Esophagus muscularis mucosa (tissue), 4 donors: ENCODE measurements at regions not wholly inside any gene's neighbourhood (a gene's known extent, or its start where the extent isn't known, plus 50 kb on each side); places are given as distances from the start of the nearest gene placed in this dataset.

Experiments
- DNase-seq: peaks from one replicate; pipeline ENCODE4 v3.0.0-alpha.2; 2017; ENCODE audit errors: extremely low spot score
- H3K27ac ChIP-seq, 4 donors: fragments of 200-600 bp; sonication (generic); replicated peaks in 1 of 4; 1 replicate in 3 of 4; 2 replicates in 1 of 4; pipeline ENCODE4 v1.5.1; 2016 to 2019; ENCODE audit warnings: mild to moderate bottlenecking in 1 of 4
- H3K27me3 ChIP-seq, 4 donors: fragments of 200-600 bp; sonication (generic); one replicate each; pipeline versions ENCODE4 v1.5.1 to v1.6.0; 2016 to 2019
- H3K36me3 ChIP-seq, 4 donors: fragments of 200-600 bp; sonication (generic); one replicate each; pipeline ENCODE4 v1.5.1; 2016 to 2019
- H3K4me1 ChIP-seq, 4 donors: fragments of 200-600 bp; sonication (generic); one replicate each; pipeline ENCODE4 v1.5.1; 2016 to 2019
- H3K4me3 ChIP-seq, 4 donors: fragments of 200-600 bp; sonication (generic); 1 replicate in 2 of 4; 2 replicates in 2 of 4; pipeline ENCODE4 v1.5.1; 2016 to 2019; ENCODE audit warnings: mild to moderate bottlenecking in 4 of 4, moderate library complexity in 1 of 4
- H3K9me3 ChIP-seq, 4 donors: fragments of 200-600 bp; sonication (generic); 1 replicate in 3 of 4; 2 replicates in 1 of 4; pipeline ENCODE4 v1.5.1; 2016 to 2019
- CTCF ChIP-seq, 3 experiments: fragments of 200-600 bp in 2 of 3; fragments of 450-650 bp in 1 of 3; sonication (generic) in 2 of 3; IDR thresholded peaks; one replicate each; pipeline ENCODE4 v1.5.1; 2017 to 2019; ENCODE audit warnings: antibody characterized with exemption in 3 of 3, mild to moderate bottlenecking in 2 of 3, moderate library complexity in 1 of 3
- EP300 ChIP-seq: sonication (generic); formaldehyde crosslinking; IDR thresholded peaks from one replicate; pipeline ENCODE4 v1.6.1; 2017; ENCODE audit warnings: antibody characterized with exemption
- POLR2A ChIP-seq: fragments of 450-650 bp; IDR thresholded peaks from one replicate; pipeline ENCODE4 v1.6.1; 2017; ENCODE audit warnings: antibody characterized with exemption, moderate library complexity, mild to moderate bottlenecking, low read depth
- POLR2AphosphoS5 ChIP-seq, 2 donors: sonication (generic); formaldehyde crosslinking; IDR thresholded peaks; one replicate each; pipeline ENCODE4 v1.6.1; 2017; ENCODE audit warnings: antibody characterized with exemption in 2 of 2
- WGBS: methylation state at CpG from one replicate; pipeline ENCODE4 v1.1.5; 2018; 5-methylcytosine and 5-hydroxymethylcytosine counted together
- intact Hi-C: fragments of 100-400 bp; cut with DNase I; formaldehyde crosslinking; loops from one replicate; pipeline ENCODE4 v1.15.1; 2023

- 89% methylated on average over 7 of the region's 7 CpGs for WGBS
- no peak for TF ChIP-seq EP300
- no peak for TF ChIP-seq POLR2AphosphoS5 (IDR thresholded peaks at IDR 0.05)
- TF ChIP-seq POLR2A = no peak
- TF ChIP-seq CTCF (IDR thresholded peaks at IDR 0.05) = no peak
- no peaks in the 10 kb centered on the region for H3K36me3 ChIP-seq
These were observed 70.7 kb upstream of the UBAC2 start for GRCh38 chr13:99129951-99130350.

GRCh38 chr13:99131410-99131809, 69.2 kb upstream of the UBAC2 start:
- TF ChIP-seq POLR2A (no peak), POLR2AphosphoS5 (IDR thresholded peaks at IDR 0.05) (no peak), EP300 (no peak), CTCF (IDR thresholded peaks at IDR 0.05) (no peak)
- no peak overlapping the region for H3K4me3 ChIP-seq
- H3K4me1 ChIP-seq = peaks cover 0 to 1% (median 0%) of the 10 kb centered on the region in 4 donors
- no peaks in the 10 kb centered on the region for H3K36me3 ChIP-seq
- intact Hi-C loops = no loop called here
- H3K27me3 ChIP-seq = no peaks in the 10 kb centered on the region
- DNase-seq = no peak
- WGBS = 96% methylated on average over 4 of the region's 4 CpGs
- no peaks in the 10 kb centered on the region for H3K9me3 ChIP-seq
- no peak overlapping the region for H3K27ac ChIP-seq

More at GRCh38 chr13:99129951-99130350, 70.7 kb upstream of the UBAC2 start:
- peaks cover 0 to 9% (median 3%) of the 10 kb centered on the region in 4 donors for H3K4me1 ChIP-seq
- DNase-seq = no peak
- H3K9me3 ChIP-seq = no peaks in the 10 kb centered on the region
- no peak overlapping the region for H3K4me3 ChIP-seq
- intact Hi-C loops = no loop called here
- H3K27me3 ChIP-seq = no peaks in the 10 kb centered on the region
- H3K27ac ChIP-seq = no peak overlapping the region

- no peak for DNase-seq
- Histone ChIP-seq H3K4me1 (peaks cover 0 to 6% (median 0%) of the 10 kb centered on the region in 4 donors), H3K27me3 (no peaks in the 10 kb centered on the region), H3K27ac (no peak overlapping the region), H3K4me3 (no peak overlapping the region), H3K36me3 (no peaks in the 10 kb centered on the region), H3K9me3 (no peaks in the 10 kb centered on the region)
- no peak for TF ChIP-seq POLR2A
- TF ChIP-seq CTCF (IDR thresholded peaks at IDR 0.05) = no peak
- TF ChIP-seq EP300 = no peak
- TF ChIP-seq POLR2AphosphoS5 (IDR thresholded peaks at IDR 0.05) = no peak
- intact Hi-C loops = no loop called here
These were observed 68.3 kb upstream of the UBAC2 start for GRCh38 chr13:99132295-99132835.

GRCh38 chr13:99133230-99133629, 67.4 kb upstream of the UBAC2 start:
- 79% methylated on average over 1 of the region's 1 CpG for WGBS
- H3K9me3 ChIP-seq = no peaks in the 10 kb centered on the region
- TF ChIP-seq EP300 = no peak
- no peak for TF ChIP-seq POLR2AphosphoS5 (IDR thresholded peaks at IDR 0.05)
- no peak for TF ChIP-seq POLR2A
- no peak for TF ChIP-seq CTCF (IDR thresholded peaks at IDR 0.05)
- no peaks in the 10 kb centered on the region for H3K27me3 ChIP-seq
- H3K4me3 ChIP-seq = no peak overlapping the region
- no peak overlapping the region for H3K27ac ChIP-seq
- DNase-seq = no peak
- intact Hi-C loops = no loop called here
- peaks cover 0 to 6% (median 0%) of the 10 kb centered on the region in 4 donors for H3K4me1 ChIP-seq
- H3K36me3 ChIP-seq = no peaks in the 10 kb centered on the region

- no peaks in the 10 kb centered on the region for H3K36me3 ChIP-seq
These were observed 66.8 kb upstream of the UBAC2 start for GRCh38 chr13:99133848-99134247.

More at GRCh38 chr13:99133848-99134247, 66.8 kb upstream of the UBAC2 start:
- no peak for TF ChIP-seq CTCF (IDR thresholded peaks at IDR 0.05)
- no peak for TF ChIP-seq EP300
- no peak for TF ChIP-seq POLR2AphosphoS5 (IDR thresholded peaks at IDR 0.05)
- TF ChIP-seq POLR2A = no peak
- intact Hi-C loops = no loop called here
- H3K9me3 ChIP-seq = no peaks in the 10 kb centered on the region
- H3K27me3 ChIP-seq = no peaks in the 10 kb centered on the region
- WGBS = 73% methylated on average over 3 of the region's 3 CpGs
- H3K4me1 ChIP-seq = peaks cover 0 to 6% (median 0%) of the 10 kb centered on the region in 4 donors
- DNase-seq = no peak
- no peak overlapping the region for H3K4me3 ChIP-seq
- no peak overlapping the region for H3K27ac ChIP-seq
